ENCODE measurements at regions not wholly inside any gene's neighbourhood (a gene's known extent, or its start where the extent isn't known, plus 50 kb on each side); places are given as distances from the start of the nearest gene placed in this dataset.

- no peak overlapping the region for H3K27ac ChIP-seq (ENCODE audit: low read depth, low read length)
- TF ChIP-seq ATF3 (IDR thresholded peaks at IDR 0.05), result no peak
- no peak for TF ChIP-seq EZH2phosphoT487 (IDR thresholded peaks at IDR 0.05; ENCODE audit: borderline replicate concordance)
- TF ChIP-seq ZFX (IDR thresholded peaks at IDR 0.05), result no peak
- TF ChIP-seq ELF1 (IDR thresholded peaks at IDR 0.05; ENCODE audit: borderline replicate concordance, low read depth), result no peak
- TF ChIP-seq FOSL1 (IDR thresholded peaks at IDR 0.05; ENCODE audit: low read depth), result no peak
- TF ChIP-seq RAD21 (IDR thresholded peaks at IDR 0.05; ENCODE audit: low read depth), result no peak
- no peak for TF ChIP-seq ZNF274 (IDR thresholded peaks at IDR 0.05; ENCODE audit: low read depth, low read length)
- TF ChIP-seq CTCF (IDR thresholded peaks at IDR 0.05 in 2 of 3, conservative IDR thresholded peaks at IDR 0.05 in 1 of 3; ENCODE audit: borderline replicate concordance in 1 of 3, insufficient read depth in 1 of 3, low read depth in 2 of 3, low read length in 2 of 3), result no peak
- no peak for TF ChIP-seq ZBTB33 (IDR thresholded peaks at IDR 0.05; ENCODE audit: extremely low read depth, insufficient replicate concordance, low read length)
- no peak for TF ChIP-seq EZH2 (IDR thresholded peaks at IDR 0.05)
- TF ChIP-seq REST (IDR thresholded peaks at IDR 0.05; ENCODE audit: low read depth), result no peak
- TF ChIP-seq EGR1 (IDR thresholded peaks at IDR 0.05; ENCODE audit: low read depth), result no peak
- TF ChIP-seq SIN3A (IDR thresholded peaks at IDR 0.05; ENCODE audit: low read depth), result no peak
- no peak for TF ChIP-seq MAX (IDR thresholded peaks at IDR 0.05)
- TF ChIP-seq JUND (IDR thresholded peaks at IDR 0.05), result no peak
- no peak for TF ChIP-seq TCF7L2 (IDR thresholded peaks at IDR 0.05; ENCODE audit: borderline replicate concordance, extremely low read depth, insufficient read depth, insufficient read length)
- no peak for TF ChIP-seq SRF (IDR thresholded peaks at IDR 0.05; ENCODE audit: low read depth)
- TF ChIP-seq YY1 (IDR thresholded peaks at IDR 0.05; ENCODE audit: extremely low read depth, insufficient replicate concordance, low read depth, low read length), result no peak
- TF ChIP-seq SP1 (IDR thresholded peaks at IDR 0.05; ENCODE audit: low read depth), result no peak
- no peaks in the 10 kb centered on the region for H3K79me2 ChIP-seq (ENCODE audit: insufficient read depth, low read length)
- CTCF ChIA-PET, result no interaction called here
- no peak overlapping the region for H3K9ac ChIP-seq (ENCODE audit: low read length)
- no peak for DNase-seq (ENCODE audit: low read depth, low spot score)
- no peak overlapping the region for H2AFZ ChIP-seq (ENCODE audit: low read depth, low read length, poor library complexity, severe bottlenecking)
- H3K36me3 ChIP-seq (ENCODE audit: control insufficient read depth in 1 of 2, insufficient read depth in 2 of 2, low read length in 2 of 2), result no peaks in the 10 kb centered on the region
- BruUV-seq (replicated peaks), result no TSS peak
- H3K9me2 ChIP-seq (ENCODE audit: insufficient read depth), result no peaks in the 10 kb centered on the region
- POLR2A ChIA-PET, result no interaction called here
- H4K20me1 ChIP-seq (ENCODE audit: insufficient read depth), result no peaks in the 10 kb centered on the region
- peaks cover 0 to 1% of the 10 kb centered on the region in 2 experiments; a peak in 1 of 4 replicates for H3K9me3 ChIP-seq (ENCODE audit: control insufficient read depth in 1 of 2, insufficient read depth in 1 of 2, low read depth in 1 of 2, low read length in 2 of 2)
- intact Hi-C loops (cut with micrococcal nuclease), result no loop called here
- H3K4me3 ChIP-seq (replicated peaks in 1 of 2; ENCODE audit: low read depth in 1 of 2, low read length in 2 of 2), result no peak overlapping the region
- no peak for ATAC-seq
- no peak overlapping the region for H3K4me2 ChIP-seq (ENCODE audit: low read length)
- no peaks in the 10 kb centered on the region for H3K4me1 ChIP-seq (ENCODE audit: control insufficient read depth in 1 of 2, insufficient read depth in 2 of 2, low read length in 2 of 2)
- RAD21 ChIA-PET (ENCODE audit: low non-redundant PET in 1 of 2, low total read pairs in 2 of 2, uncharacterized antibody in 2 of 2, unreplicated experiment in 2 of 2), result no interaction called here
- peaks cover 5% of the 10 kb centered on the region; the same call in 1 of the 2 replicates for H3K27me3 ChIP-seq (ENCODE audit: insufficient read depth, low read length)
Measured at GRCh38 chr7:117836-118614, 74.3 kb upstream of the FAM20C start.
